ENCODE measurements at regions not wholly inside any gene's neighbourhood (a gene's known extent, or its start where the extent isn't known, plus 50 kb on each side); places are given as distances from the start of the nearest gene placed in this dataset.
"Not testable (repeated sequence)": the region's sequence is repeated elsewhere in the genome, so short reads cannot be mapped to it uniquely, and the experiment has no call there.

DNA sequence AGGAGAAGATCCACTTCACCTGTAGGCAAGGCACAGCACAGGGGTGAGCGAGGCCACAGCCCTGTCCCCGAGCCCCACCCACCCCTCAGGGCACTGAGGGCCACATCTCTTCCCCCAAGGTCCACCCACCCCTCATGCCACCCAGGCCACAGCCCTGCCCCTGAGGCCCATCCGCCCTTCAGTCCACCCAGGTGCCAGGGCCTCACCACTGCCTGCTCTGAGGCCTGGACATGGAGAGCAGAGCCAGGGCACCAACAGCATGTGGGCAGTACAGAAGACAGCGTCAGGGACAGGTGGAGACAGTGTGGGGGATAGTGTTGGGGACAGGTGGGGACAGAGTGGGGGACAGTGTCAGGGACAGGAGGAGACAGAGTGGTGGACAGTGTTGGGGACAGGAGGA lies 138.3 kb downstream of the TMEM121 start:
- intact Hi-C loops (cut with DNase I; ENCODE audit: low total_unique reads) = no loop called here
- Histone ChIP-seq H3K36me3 (ENCODE audit: low read depth, missing control alignments) (no peaks in the 10 kb centered on the region), H3K4me3 (no peak overlapping the region), H3K4me1 (no peaks in the 10 kb centered on the region), H3K9me3 (no peaks in the 10 kb centered on the region), H3K27ac (no peak overlapping the region), H3K27me3 (no peaks in the 10 kb centered on the region)
- 84 to 97% methylated on average over 2 of the region's 4 CpGs for WGBS, 2 donors
- no peak for DNase-seq
- TF ChIP-seq, protein P1, sequence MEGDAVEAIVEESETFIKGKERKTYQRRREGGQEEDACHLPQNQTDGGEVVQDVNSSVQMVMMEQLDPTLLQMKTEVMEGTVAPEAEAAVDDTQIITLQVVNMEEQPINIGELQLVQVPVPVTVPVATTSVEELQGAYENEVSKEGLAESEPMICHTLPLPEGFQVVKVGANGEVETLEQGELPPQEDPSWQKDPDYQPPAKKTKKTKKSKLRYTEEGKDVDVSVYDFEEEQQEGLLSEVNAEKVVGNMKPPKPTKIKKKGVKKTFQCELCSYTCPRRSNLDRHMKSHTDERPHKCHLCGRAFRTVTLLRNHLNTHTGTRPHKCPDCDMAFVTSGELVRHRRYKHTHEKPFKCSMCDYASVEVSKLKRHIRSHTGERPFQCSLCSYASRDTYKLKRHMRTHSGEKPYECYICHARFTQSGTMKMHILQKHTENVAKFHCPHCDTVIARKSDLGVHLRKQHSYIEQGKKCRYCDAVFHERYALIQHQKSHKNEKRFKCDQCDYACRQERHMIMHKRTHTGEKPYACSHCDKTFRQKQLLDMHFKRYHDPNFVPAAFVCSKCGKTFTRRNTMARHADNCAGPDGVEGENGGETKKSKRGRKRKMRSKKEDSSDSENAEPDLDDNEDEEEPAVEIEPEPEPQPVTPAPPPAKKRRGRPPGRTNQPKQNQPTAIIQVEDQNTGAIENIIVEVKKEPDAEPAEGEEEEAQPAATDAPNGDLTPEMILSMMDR (IDR thresholded peaks at IDR 0.05) = no peak
- no peak for TF ChIP-seq POLR2A (IDR thresholded peaks at IDR 0.05)

DNA sequence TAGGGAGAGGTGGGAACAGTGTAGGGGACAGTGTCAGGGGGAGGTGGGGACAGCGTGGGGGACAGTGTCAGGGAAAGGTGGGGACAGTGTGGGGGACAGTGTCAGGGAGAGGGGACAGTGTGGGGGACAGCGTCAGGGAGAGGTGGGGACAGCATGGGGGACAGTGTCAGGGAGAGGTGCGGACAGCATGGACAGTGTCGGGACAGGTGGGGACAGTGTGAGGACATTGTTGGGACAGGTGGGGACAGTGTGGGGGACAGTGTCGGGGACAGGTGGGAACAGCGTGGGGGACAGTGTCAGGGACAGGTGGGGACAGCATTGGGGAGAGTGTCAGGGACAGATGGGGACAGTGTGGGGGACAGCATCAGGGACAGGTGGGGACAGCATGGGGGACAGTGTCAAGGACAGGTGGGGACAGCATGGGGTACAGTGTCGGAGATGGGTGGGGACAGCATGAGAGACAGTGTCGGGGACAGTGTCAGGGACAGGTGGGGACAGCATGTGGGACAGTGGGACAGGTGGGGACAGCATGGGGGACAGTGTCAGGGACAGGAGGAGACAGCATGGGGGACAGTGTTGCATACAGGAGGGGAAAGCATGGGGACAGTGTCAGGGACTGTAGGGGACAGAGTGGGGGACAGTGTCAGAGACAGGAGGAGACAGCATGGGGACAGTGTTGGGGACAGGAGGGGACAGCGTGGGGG lies 139.0 kb downstream of the TMEM121 start:
- H3K4me3 ChIP-seq = no peak overlapping the region
- WGBS, 2 donors = 72 to 85% methylated on average over 9 of the region's 9 CpGs
- H3K9me3 ChIP-seq = no peaks in the 10 kb centered on the region
- H3K36me3 ChIP-seq (ENCODE audit: low read depth, missing control alignments) = no peaks in the 10 kb centered on the region
- TF ChIP-seq, protein P1 (IDR thresholded peaks at IDR 0.05) = no peak
- TF ChIP-seq POLR2A (IDR thresholded peaks at IDR 0.05) = no peak
- intact Hi-C loops (cut with DNase I; ENCODE audit: low total_unique reads) = no loop called here
- H3K27me3 ChIP-seq = no peaks in the 10 kb centered on the region
- no peak for DNase-seq
- H3K4me1 ChIP-seq = no peaks in the 10 kb centered on the region
- no peak overlapping the region for H3K27ac ChIP-seq

DNA sequence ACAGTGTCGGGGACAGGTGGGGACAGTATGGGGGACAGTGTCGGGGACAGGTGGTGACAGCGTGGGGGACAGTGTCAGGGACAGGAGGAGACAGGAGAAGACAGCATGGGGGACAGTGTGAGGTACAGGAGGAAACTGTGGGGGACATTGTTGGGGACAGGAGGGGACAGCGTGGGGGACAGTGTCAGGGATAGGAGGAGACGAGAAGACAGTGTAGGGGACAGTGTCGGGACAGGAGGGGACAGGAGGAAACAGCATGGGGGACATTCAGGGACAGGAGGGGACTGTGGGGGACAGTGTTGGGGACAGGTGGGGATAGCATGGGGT lies 139.5 kb downstream of the TMEM121 start:
- no peak overlapping the region for H3K27ac ChIP-seq
- no peaks in the 10 kb centered on the region for H3K4me1 ChIP-seq
- TF ChIP-seq, protein P1 (IDR thresholded peaks at IDR 0.05) = no peak
- no peak for DNase-seq
- 80 to 82% methylated on average over 6 of the region's 6 CpGs for WGBS, 2 donors
- no peak overlapping the region for H3K4me3 ChIP-seq
- no peaks in the 10 kb centered on the region for H3K27me3 ChIP-seq
- H3K36me3 ChIP-seq (ENCODE audit: low read depth, missing control alignments) = no peaks in the 10 kb centered on the region
- intact Hi-C loops (cut with DNase I; ENCODE audit: low total_unique reads) = no loop called here
- H3K9me3 ChIP-seq = no peaks in the 10 kb centered on the region

- no peak overlapping the region for H3K4me3 ChIP-seq
- H3K9me3 ChIP-seq = no peaks in the 10 kb centered on the region
- no peaks in the 10 kb centered on the region for H3K27me3 ChIP-seq
- no peaks in the 10 kb centered on the region for H3K36me3 ChIP-seq (ENCODE audit: low read depth, missing control alignments)
- H3K27ac ChIP-seq = no peak overlapping the region
- intact Hi-C loops (cut with DNase I; ENCODE audit: low total_unique reads) = no loop called here
- DNase-seq = no peak
- no peak for TF ChIP-seq POLR2A (IDR thresholded peaks at IDR 0.05)
- TF ChIP-seq, protein P1 (IDR thresholded peaks at IDR 0.05) = no peak
- H3K4me1 ChIP-seq = no peaks in the 10 kb centered on the region
- WGBS, 2 donors = 81 to 82% methylated on average over 6 of the region's 6 CpGs
Observed at GRCh38 chr14:105666420-105666819, 140.0 kb downstream of the TMEM121 start.

DNA sequence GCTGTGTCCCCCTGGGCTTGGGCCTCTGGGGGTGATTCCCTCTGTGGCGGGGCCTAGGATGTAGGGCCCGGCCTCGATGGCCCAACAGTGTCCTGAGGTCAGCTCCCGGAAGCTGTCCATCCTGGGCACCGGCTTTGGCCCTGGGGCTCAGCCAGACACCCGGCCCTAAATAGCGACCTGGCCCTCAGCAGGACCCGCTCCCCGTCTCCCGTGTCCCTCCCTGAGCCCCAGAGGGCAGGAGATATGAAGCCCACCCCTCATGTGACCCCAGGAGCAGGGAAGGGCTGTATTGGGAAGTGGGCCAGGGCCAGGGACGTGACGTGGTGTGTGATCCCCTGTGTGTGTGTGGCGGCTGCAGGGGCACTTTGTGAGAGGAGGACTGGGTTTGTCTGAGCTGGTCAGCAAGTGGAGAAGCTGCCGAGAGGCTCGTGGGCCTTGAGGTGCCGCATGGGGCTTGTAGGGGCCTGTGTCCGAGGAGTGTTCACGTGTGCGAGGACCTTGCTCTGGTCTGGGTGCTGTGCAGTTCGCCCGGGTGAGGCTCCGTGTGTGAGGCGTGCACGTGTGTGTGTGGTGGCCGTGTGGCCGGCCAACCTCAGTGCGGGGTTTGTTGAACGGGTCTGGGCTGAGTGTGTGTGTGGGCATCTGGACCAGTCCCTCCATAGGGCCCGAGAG lies 140.7 kb downstream of the TMEM121 start:
- H3K27me3 ChIP-seq; H3K4me1 ChIP-seq; H3K9me3 ChIP-seq; H3K4me3 ChIP-seq; intact Hi-C loops (cut with DNase I; ENCODE audit: low total_unique reads); H3K36me3 ChIP-seq (ENCODE audit: low read depth, missing control alignments); DNase-seq; H3K27ac ChIP-seq: not testable (repeated sequence)
- 90 to 95% methylated on average over 4 to 22 of the region's 29 CpGs for WGBS, 2 donors

DNA sequence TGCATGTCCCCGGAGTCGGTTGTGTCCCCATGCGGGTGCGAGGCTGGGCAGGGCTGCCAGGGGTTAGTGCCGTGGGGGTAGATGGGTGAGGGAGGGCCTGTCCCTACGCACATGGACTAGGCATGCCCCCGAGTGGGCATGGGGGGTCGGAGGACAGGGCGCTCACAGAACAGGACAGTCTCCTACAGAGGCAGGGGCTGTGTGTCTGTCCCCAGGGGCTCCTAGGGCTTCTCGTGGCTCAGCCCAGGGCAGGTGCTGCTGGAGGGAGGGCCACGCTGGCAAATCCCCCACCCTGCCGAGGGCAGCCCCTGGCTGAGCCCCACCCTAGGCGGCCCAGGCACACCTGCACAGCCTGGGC lies 141.3 kb downstream of the TMEM121 start:
- H3K4me1 ChIP-seq; H3K36me3 ChIP-seq (ENCODE audit: low read depth, missing control alignments); H3K27me3 ChIP-seq; H3K27ac ChIP-seq; H3K9me3 ChIP-seq; H3K4me3 ChIP-seq; intact Hi-C loops (cut with DNase I; ENCODE audit: low total_unique reads); DNase-seq: not testable (repeated sequence)
- WGBS, 2 donors = no CpG with 5 or more reads among the region's 13 CpGs

DNA sequence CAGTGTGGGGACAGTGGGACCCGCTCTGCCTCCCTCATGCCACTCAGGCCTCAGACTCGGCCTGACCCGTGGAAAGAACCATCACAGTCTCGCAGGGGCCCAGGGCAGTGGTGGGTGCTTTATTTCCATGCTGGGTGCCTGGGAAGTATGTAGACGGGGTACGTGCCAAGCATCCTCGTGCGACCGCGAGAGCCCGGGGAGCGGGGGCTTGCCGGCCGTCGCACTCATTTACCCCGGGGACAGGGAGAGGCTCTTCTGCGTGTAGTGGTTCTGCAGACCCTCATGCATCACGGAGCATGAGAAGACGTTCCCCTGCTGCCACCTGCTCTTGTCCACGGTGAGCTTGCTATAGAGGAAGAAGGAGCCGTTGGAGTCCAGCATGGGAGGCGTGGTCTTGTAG lies 141.6 kb downstream of the TMEM121 start:
- H3K36me3 ChIP-seq (ENCODE audit: low read depth, missing control alignments); H3K27ac ChIP-seq; H3K4me3 ChIP-seq; H3K27me3 ChIP-seq; H3K9me3 ChIP-seq; H3K4me1 ChIP-seq; DNase-seq; intact Hi-C loops (cut with DNase I; ENCODE audit: low total_unique reads): not testable (repeated sequence)
- WGBS, 2 donors = 91 to 100% methylated on average over 2 to 11 of the region's 22 CpGs

DNA sequence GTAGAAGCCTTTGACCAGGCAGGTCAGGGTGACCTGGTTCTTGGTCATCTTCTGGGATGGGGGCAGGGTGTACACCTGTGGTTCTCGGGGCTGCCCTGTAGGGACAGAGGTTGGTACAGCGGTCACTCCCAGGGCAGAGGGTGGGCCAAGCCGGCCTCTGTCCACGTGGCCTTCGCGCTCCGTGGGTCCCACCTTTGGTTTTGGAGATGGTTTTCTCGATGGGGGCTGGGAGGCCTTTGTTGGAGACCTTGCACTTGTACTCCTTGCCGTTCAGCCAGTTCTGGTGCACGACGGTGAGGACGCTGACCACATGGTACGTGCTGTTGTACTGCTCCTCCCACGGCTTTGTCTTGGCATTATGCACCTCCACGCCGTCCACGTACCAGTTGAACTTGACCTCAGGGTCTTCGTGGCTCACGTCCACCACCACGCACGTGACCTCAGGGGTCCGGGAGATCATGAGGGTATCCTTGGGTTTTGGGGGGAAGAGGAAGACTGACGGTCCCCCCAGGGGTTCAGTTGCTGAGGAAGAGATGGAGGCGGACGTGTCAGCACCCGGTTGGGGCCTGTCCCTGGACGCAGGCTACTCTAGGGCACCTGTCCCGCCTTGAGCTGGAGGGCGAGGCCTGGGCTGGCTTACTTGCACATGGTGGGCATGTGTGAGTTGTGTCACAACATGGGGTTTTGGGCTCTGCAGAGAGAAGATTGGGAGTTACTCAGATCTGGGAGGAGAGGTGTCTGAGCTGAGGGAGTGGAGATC lies 142.3 kb downstream of the TMEM121 start:
- H3K9me3 ChIP-seq; intact Hi-C loops (cut with DNase I; ENCODE audit: low total_unique reads); H3K36me3 ChIP-seq (ENCODE audit: low read depth, missing control alignments); H3K27ac ChIP-seq; DNase-seq; H3K27me3 ChIP-seq; H3K4me3 ChIP-seq; H3K4me1 ChIP-seq: not testable (repeated sequence)
- whole genome bisulfite sequencing, 2 donors = 94 to 95% methylated on average over 23 to 29 of the region's 29 CpGs

Measured in testis (tissue), 2 donors.